ENCODE measurements at regions not wholly inside any gene's neighbourhood (a gene's known extent, or its start where the extent isn't known, plus 50 kb on each side); places are given as distances from the start of the nearest gene placed in this dataset.

GRCh38 chrX:42485601-42486000, 292.4 kb downstream of the PPP1R2C start:
- ATAC-seq, result no peak
- H3K36me3 ChIP-seq, result no peaks in the 10 kb centered on the region
- H3K9me3 ChIP-seq, result no peaks in the 10 kb centered on the region
- no peaks in the 10 kb centered on the region for H3K4me1 ChIP-seq
- DNase-seq, result no peak
- 27 to 49% (median 34%) methylated on average over 2 of the region's 2 CpGs for WGBS, 4 donors
- no peak overlapping the region for H3K27ac ChIP-seq
- no peak overlapping the region for H3K4me3 ChIP-seq
- H3K27me3 ChIP-seq, result peaks cover 0 to 7% (median 0%) of the 10 kb centered on the region in 9 donors
- intact Hi-C loops (cut with DNase I), result no loop called here
- TF ChIP-seq POLR2A (IDR thresholded peaks at IDR 0.05) (no peak), CTCF (IDR thresholded peaks at IDR 0.05) (no peak)

- intact Hi-C loops (cut with DNase I), result no loop called here
- no peaks in the 10 kb centered on the region for H3K36me3 ChIP-seq
- 90 to 100% (median 96%) methylated on average over 1 of the region's 1 CpG for WGBS, 4 donors
- no peak overlapping the region for H3K27ac ChIP-seq
- no peaks in the 10 kb centered on the region for H3K9me3 ChIP-seq
- DNase-seq (no peak), ATAC-seq (no peak)
- H3K4me1 ChIP-seq, result no peaks in the 10 kb centered on the region
- no peak overlapping the region for H3K4me3 ChIP-seq
- no peak for TF ChIP-seq POLR2A (IDR thresholded peaks at IDR 0.05)
- TF ChIP-seq CTCF (IDR thresholded peaks at IDR 0.05), result no peak
- peaks cover 0 to 9% (median 0%) of the 10 kb centered on the region in 9 donors for H3K27me3 ChIP-seq
Measured at GRCh38 chrX:42484233-42484632, 293.7 kb downstream of the PPP1R2C start.

GRCh38 chrX:42477396-42477795, 300.6 kb downstream of the PPP1R2C start:
- Histone ChIP-seq H3K9me3 (no peaks in the 10 kb centered on the region), H3K4me3 (no peak overlapping the region), H3K27ac (no peak overlapping the region), H3K36me3 (no peaks in the 10 kb centered on the region), H3K27me3 (peaks cover 0 to 5% (median 0%) of the 10 kb centered on the region in 9 donors), H3K4me1 (no peaks in the 10 kb centered on the region)
- DNase-seq (no peak), ATAC-seq (no peak)
- WGBS, 4 donors, result 67 to 84% (median 77%) methylated on average over 1 of the region's 1 CpG
- TF ChIP-seq CTCF (IDR thresholded peaks at IDR 0.05) (no peak), POLR2A (IDR thresholded peaks at IDR 0.05) (no peak)
- intact Hi-C loops (cut with DNase I), result no loop called here

- no peak overlapping the region for H3K4me3 ChIP-seq
- no peak for TF ChIP-seq CTCF (IDR thresholded peaks at IDR 0.05)
- TF ChIP-seq POLR2A (IDR thresholded peaks at IDR 0.05), result no peak
- intact Hi-C loops (cut with DNase I), result no loop called here
Measured at GRCh38 chrX:42472727-42473126, 305.2 kb downstream of the PPP1R2C start.

More at GRCh38 chrX:42472727-42473126, 305.2 kb downstream of the PPP1R2C start:
- H3K4me1 ChIP-seq, result no peaks in the 10 kb centered on the region
- H3K27ac ChIP-seq, result no peak overlapping the region
- no peaks in the 10 kb centered on the region for H3K36me3 ChIP-seq
- H3K9me3 ChIP-seq, result no peaks in the 10 kb centered on the region
- DNase-seq, result no peak
- ATAC-seq, result no peak
- WGBS, 4 donors, result 46 to 73% (median 54%) methylated on average over 1 of the region's 1 CpG
- no peaks in the 10 kb centered on the region for H3K27me3 ChIP-seq

Data from heart left ventricle (tissue), 16 donors.